ENCODE measurements at regions not wholly inside any gene's neighbourhood (a gene's known extent, or its start where the extent isn't known, plus 50 kb on each side); places are given as distances from the start of the nearest gene placed in this dataset.
A peak's percentile ranks its signal among the peaks of the same experiment; 100 is the strongest.
"Not testable (repeated sequence)": the region's sequence is repeated elsewhere in the genome, so short reads cannot be mapped to it uniquely, and the experiment has no call there.

GRCh38 chr2:142478206-142478605 lies 347.4 kb upstream of the LRP1B start:
- DNase-seq (ENCODE audit: low spot score), result no peak

GRCh38 chr2:142472382-142472781 lies 341.6 kb upstream of the LRP1B start:
- DNase-seq (ENCODE audit: low spot score), result peak; percentile 19

GRCh38 chr2:142467321-142467720 lies 336.5 kb upstream of the LRP1B start:
- no peak for DNase-seq (ENCODE audit: low spot score)

- DNase-seq (ENCODE audit: low spot score), result no peak
These were observed 332.2 kb upstream of the LRP1B start for GRCh38 chr2:142463047-142463446.

GRCh38 chr2:142462306-142462705 lies 331.5 kb upstream of the LRP1B start:
- DNase-seq (ENCODE audit: low spot score), result no peak

GRCh38 chr2:142445551-142446072 lies 314.8 kb upstream of the LRP1B start:
- no peak for DNase-seq (ENCODE audit: low spot score)

- no peak for DNase-seq (ENCODE audit: low spot score)
These were observed 314.2 kb upstream of the LRP1B start for GRCh38 chr2:142445023-142445422.

- no peak for DNase-seq (ENCODE audit: low spot score)
These were observed 305.0 kb upstream of the LRP1B start for GRCh38 chr2:142435847-142436246.

GRCh38 chr2:142426064-142426463 lies 295.2 kb upstream of the LRP1B start:
- DNase-seq (ENCODE audit: low spot score), result no peak

- no peak for DNase-seq (ENCODE audit: low spot score)
These were observed 294.7 kb upstream of the LRP1B start for GRCh38 chr2:142425551-142425950.

- no peak for DNase-seq (ENCODE audit: low spot score)
These were observed 292.8 kb upstream of the LRP1B start for GRCh38 chr2:142423603-142424002.

- no peak for DNase-seq (ENCODE audit: low spot score)
These were observed 292.0 kb upstream of the LRP1B start for GRCh38 chr2:142422769-142423168.

GRCh38 chr2:142422041-142422440 lies 291.2 kb upstream of the LRP1B start:
- DNase-seq (ENCODE audit: low spot score), result no peak

GRCh38 chr2:142418699-142419098 lies 287.9 kb upstream of the LRP1B start:
- not testable (repeated sequence) for DNase-seq (ENCODE audit: low spot score)

- no peak for DNase-seq (ENCODE audit: low spot score)
These were observed 286.2 kb upstream of the LRP1B start for GRCh38 chr2:142416996-142417395.

- no peak for DNase-seq (ENCODE audit: low spot score)
These were observed 284.6 kb upstream of the LRP1B start for GRCh38 chr2:142415461-142415860.

- no peak for DNase-seq (ENCODE audit: low spot score)
These were observed 267.4 kb upstream of the LRP1B start for GRCh38 chr2:142398212-142398611.

- no peak for DNase-seq (ENCODE audit: low spot score)
These were observed 264.5 kb upstream of the LRP1B start for GRCh38 chr2:142395291-142395690.

GRCh38 chr2:142380372-142380771 lies 249.6 kb upstream of the LRP1B start:
- no peak for DNase-seq (ENCODE audit: low spot score)

- not testable (repeated sequence) for DNase-seq (ENCODE audit: low spot score)
These were observed 231.3 kb upstream of the LRP1B start for GRCh38 chr2:142362069-142362468.

- DNase-seq (ENCODE audit: low spot score), result no peak
These were observed 216.9 kb upstream of the LRP1B start for GRCh38 chr2:142347751-142348150.

GRCh38 chr2:142339261-142339660 lies 208.4 kb upstream of the LRP1B start:
- DNase-seq (ENCODE audit: low spot score), result no peak

GRCh38 chr2:142332196-142332595 lies 201.4 kb upstream of the LRP1B start:
- DNase-seq (ENCODE audit: low spot score), result no peak

GRCh38 chr2:142330458-142330857 lies 199.6 kb upstream of the LRP1B start:
- no peak for DNase-seq (ENCODE audit: low spot score)

GRCh38 chr2:142325870-142326269 lies 195.1 kb upstream of the LRP1B start:
- no peak for DNase-seq (ENCODE audit: low spot score)

Data from Ammon's horn (tissue), 1 donor.